ENCODE measurements at regions not wholly inside any gene's neighbourhood (a gene's known extent, or its start where the extent isn't known, plus 50 kb on each side); places are given as distances from the start of the nearest gene placed in this dataset.

DNA sequence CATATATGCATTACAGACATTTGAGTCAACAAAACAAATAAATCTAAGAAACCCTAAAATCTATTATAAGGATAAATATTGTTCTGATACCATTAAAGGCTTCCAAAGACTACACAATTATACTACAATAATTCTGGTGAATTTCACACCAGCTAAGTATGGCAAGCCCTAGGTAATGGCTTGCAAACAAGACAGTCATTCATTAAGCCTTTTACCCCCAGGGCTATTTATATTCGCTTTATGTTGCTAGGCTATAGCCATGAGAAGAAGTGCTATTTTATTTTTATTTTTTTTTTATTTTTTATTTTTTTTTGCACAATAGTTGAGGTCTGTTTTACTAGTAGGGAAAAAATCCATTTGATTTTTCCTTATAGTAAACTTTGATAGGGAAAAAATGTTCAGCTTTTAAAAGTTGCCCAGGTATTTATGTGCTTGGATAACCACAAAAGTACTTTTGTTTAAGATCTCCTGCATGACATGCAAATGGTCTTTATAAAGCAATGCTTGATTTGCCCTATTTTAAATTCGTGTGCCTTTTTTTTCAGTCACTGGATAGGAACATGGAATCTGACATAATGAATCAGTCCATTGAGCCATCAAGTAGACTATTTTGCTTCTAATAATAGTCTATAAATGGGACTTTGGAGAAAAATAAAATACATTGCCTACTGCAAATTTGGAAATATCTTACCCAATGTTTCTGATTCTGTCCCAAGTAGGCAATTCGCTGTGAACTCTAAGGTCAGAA lies 946.3 kb upstream of the COX7C start:
- Histone ChIP-seq H3K4me1 (ENCODE audit: control insufficient read depth, insufficient read depth, low read length, unreplicated experiment) (no peaks in the 10 kb centered on the region), H3K27me3 (ENCODE audit: insufficient read depth, low read length) (no peaks in the 10 kb centered on the region), H3K36me3 (ENCODE audit: insufficient read depth, low read length) (no peaks in the 10 kb centered on the region), H3K4me3 (ENCODE audit: low read depth, low read length) (no peak overlapping the region), H3K27ac (ENCODE audit: low read depth, low read length) (no peak overlapping the region), H3K79me2 (ENCODE audit: control insufficient read depth, insufficient read depth, low read length, unreplicated experiment) (no peaks in the 10 kb centered on the region), H2AFZ (ENCODE audit: low read length, unreplicated experiment) (no peak overlapping the region)

DNA sequence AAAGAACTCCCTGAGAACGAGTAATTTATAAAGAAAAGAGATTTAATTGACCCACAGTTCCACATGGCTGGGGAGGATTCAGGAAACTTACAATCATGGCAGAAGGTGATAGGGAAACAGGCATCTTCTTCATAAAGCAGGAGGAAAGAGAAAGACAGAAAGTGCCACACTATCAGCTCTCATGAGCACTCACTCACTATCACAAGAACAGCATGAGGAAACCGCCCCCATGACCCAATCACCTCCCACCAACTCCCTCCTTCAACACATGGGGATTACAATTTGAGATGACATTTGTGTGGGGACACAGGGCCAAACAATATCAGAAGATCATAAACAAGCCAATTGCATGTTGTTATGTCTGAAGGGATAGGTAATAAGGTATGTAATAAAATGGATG lies 935.9 kb upstream of the COX7C start:
- Histone ChIP-seq H3K4me1 (ENCODE audit: control insufficient read depth, insufficient read depth, low read length, unreplicated experiment) (no peaks in the 10 kb centered on the region), H3K27ac (ENCODE audit: low read depth, low read length) (no peak overlapping the region), H3K4me3 (ENCODE audit: low read depth, low read length) (no peak overlapping the region), H3K79me2 (ENCODE audit: control insufficient read depth, insufficient read depth, low read length, unreplicated experiment) (no peaks in the 10 kb centered on the region), H2AFZ (ENCODE audit: low read length, unreplicated experiment) (no peak overlapping the region), H3K36me3 (ENCODE audit: insufficient read depth, low read length) (no peaks in the 10 kb centered on the region), H3K27me3 (ENCODE audit: insufficient read depth, low read length) (no peaks in the 10 kb centered on the region)

DNA sequence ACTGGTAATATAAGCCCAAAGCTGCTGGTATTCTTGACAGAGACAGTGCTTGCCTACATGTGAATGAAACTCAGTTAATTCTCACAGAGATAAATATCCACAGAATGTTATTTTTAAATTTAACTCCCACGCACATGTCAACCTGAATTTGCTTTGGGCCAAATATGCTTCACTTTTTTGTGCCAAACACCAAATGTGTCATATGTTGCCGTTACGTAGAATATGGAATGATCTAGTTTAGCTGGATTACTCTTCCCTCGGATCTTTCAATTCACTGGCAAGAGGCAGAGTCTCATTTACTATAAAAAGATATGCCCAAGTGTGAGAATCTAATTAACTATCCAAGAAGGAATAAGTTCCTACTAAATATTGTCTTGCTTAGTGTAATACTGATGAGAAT lies 933.4 kb upstream of the COX7C start:
- Histone ChIP-seq H3K4me1 (ENCODE audit: control insufficient read depth, insufficient read depth, low read length, unreplicated experiment) (no peaks in the 10 kb centered on the region), H3K27me3 (ENCODE audit: insufficient read depth, low read length) (no peaks in the 10 kb centered on the region), H3K36me3 (ENCODE audit: insufficient read depth, low read length) (no peaks in the 10 kb centered on the region), H2AFZ (ENCODE audit: low read length, unreplicated experiment) (no peak overlapping the region), H3K27ac (ENCODE audit: low read depth, low read length) (no peak overlapping the region), H3K4me3 (ENCODE audit: low read depth, low read length) (no peak overlapping the region), H3K79me2 (ENCODE audit: control insufficient read depth, insufficient read depth, low read length, unreplicated experiment) (no peaks in the 10 kb centered on the region)

DNA sequence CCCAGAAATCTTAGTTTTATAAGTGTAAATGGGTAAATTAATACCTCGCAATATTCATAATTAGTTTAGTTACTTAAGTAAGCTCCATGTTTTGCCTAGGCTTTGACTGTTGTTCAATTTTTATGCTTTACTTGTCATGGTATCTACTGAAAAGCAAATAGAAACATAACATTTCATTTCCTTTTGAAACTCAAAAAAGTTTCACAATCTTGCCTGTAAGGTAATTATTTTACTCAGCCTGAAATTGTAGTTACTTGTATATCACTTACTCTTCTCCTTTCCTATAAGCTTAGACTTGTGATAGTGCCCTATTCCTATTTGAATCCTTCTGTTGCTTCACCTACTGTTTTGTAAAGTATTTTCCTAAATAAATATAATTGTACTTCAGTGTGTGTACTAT lies 914.4 kb upstream of the COX7C start:
- no peak overlapping the region for H2AFZ ChIP-seq (ENCODE audit: low read length, unreplicated experiment)
- no peaks in the 10 kb centered on the region for H3K36me3 ChIP-seq (ENCODE audit: insufficient read depth, low read length)
- no peaks in the 10 kb centered on the region for H3K4me1 ChIP-seq (ENCODE audit: control insufficient read depth, insufficient read depth, low read length, unreplicated experiment)
- H3K4me3 ChIP-seq (ENCODE audit: low read depth, low read length), result no peak overlapping the region
- H3K27ac ChIP-seq (ENCODE audit: low read depth, low read length), result no peak overlapping the region
- H3K27me3 ChIP-seq (ENCODE audit: insufficient read depth, low read length), result no peaks in the 10 kb centered on the region
- H3K79me2 ChIP-seq (ENCODE audit: control insufficient read depth, insufficient read depth, low read length, unreplicated experiment), result no peaks in the 10 kb centered on the region

DNA sequence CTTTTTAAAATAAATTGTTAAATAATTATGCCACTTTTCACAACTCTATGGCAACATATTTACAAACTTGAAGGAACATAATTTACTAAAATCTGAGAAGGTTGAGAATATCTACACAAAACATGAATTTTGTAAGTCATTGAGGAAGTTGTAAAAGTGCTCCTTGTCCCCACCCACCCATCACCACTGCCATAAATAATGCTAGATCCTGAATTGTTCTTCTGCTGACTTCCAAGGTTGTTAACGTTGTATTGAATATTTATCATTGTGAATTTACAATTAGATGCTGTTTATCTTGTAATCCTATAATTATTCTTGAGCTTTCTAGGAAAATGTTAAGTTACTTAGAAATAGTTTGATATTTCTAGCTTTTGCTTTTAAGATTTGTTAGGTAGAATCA lies 908.0 kb upstream of the COX7C start:
- Histone ChIP-seq H3K4me1 (ENCODE audit: control insufficient read depth, insufficient read depth, low read length, unreplicated experiment) (no peaks in the 10 kb centered on the region), H3K27me3 (ENCODE audit: insufficient read depth, low read length) (no peaks in the 10 kb centered on the region), H3K27ac (ENCODE audit: low read depth, low read length) (no peak overlapping the region), H3K79me2 (ENCODE audit: control insufficient read depth, insufficient read depth, low read length, unreplicated experiment) (no peaks in the 10 kb centered on the region), H3K36me3 (ENCODE audit: insufficient read depth, low read length) (no peaks in the 10 kb centered on the region), H3K4me3 (ENCODE audit: low read depth, low read length) (no peak overlapping the region), H2AFZ (ENCODE audit: low read length, unreplicated experiment) (no peak overlapping the region)

DNA sequence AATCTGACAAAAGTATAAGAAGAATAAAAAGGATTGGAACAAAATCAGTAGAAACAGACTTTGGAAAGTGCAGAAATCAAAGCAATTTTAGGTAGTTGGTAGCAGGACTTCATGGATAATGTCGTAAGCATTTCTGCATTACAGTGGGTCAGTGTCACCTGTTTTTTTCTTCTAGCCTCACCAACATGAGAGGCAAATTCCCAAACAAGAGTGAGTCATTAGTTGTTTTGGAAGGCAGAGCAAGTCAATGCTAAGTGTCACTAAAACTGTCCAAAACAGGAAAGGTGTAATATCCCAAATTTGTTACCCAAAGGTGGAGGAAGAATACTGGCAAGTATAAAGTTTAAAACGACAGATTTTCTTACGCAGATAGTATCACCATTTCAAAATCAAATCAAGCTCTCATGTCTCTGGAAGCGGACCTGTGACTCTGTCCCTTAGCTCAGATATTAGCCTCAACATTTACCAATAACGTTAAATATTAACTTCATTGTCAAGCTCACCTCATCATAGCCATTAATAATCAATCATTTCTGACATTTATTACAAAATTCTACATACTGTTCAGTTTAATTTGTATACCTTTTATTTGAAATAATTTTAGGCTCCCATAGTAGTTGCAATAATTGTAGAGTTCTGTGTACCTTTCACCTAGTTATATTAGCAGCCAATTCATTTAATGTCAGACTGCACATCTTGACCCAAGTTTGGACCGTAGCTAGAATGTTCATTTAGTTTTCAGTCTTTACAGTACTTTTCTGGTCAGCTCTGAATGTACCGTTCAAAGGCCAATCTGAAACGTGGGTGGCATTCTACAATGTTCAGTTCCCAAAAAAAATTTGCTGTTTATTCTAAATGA lies 901.2 kb upstream of the COX7C start:
- no peaks in the 10 kb centered on the region for H3K4me1 ChIP-seq (ENCODE audit: control insufficient read depth, insufficient read depth, low read length, unreplicated experiment)
- H3K27ac ChIP-seq (ENCODE audit: low read depth, low read length), result no peak overlapping the region
- no peak overlapping the region for H2AFZ ChIP-seq (ENCODE audit: low read length, unreplicated experiment)
- H3K27me3 ChIP-seq (ENCODE audit: insufficient read depth, low read length), result no peaks in the 10 kb centered on the region
- H3K36me3 ChIP-seq (ENCODE audit: insufficient read depth, low read length), result no peaks in the 10 kb centered on the region
- no peaks in the 10 kb centered on the region for H3K79me2 ChIP-seq (ENCODE audit: control insufficient read depth, insufficient read depth, low read length, unreplicated experiment)
- no peak overlapping the region for H3K4me3 ChIP-seq (ENCODE audit: low read depth, low read length)

DNA sequence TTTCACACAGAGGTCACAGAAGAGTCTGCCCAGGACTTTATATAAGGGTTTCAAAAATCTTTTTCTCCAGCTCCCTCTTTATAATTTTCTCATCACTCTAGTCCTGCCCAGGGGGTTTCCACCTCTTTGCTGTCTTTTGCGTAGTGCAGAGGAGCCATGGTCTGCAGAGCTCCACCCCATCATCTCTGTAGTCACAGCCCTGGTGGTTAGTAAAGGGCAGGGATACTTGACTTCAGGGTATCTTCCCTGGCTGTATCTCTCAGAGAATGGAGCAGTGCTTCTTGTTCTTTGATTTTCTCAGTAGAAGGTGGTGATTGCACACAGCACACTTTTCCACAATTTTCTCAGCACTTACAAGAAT lies 900.6 kb upstream of the COX7C start:
- Histone ChIP-seq H2AFZ (ENCODE audit: low read length, unreplicated experiment) (no peak overlapping the region), H3K27me3 (ENCODE audit: insufficient read depth, low read length) (no peaks in the 10 kb centered on the region), H3K79me2 (ENCODE audit: control insufficient read depth, insufficient read depth, low read length, unreplicated experiment) (no peaks in the 10 kb centered on the region), H3K36me3 (ENCODE audit: insufficient read depth, low read length) (no peaks in the 10 kb centered on the region), H3K4me1 (ENCODE audit: control insufficient read depth, insufficient read depth, low read length, unreplicated experiment) (no peaks in the 10 kb centered on the region), H3K4me3 (ENCODE audit: low read depth, low read length) (no peak overlapping the region), H3K27ac (ENCODE audit: low read depth, low read length) (no peak overlapping the region)

DNA sequence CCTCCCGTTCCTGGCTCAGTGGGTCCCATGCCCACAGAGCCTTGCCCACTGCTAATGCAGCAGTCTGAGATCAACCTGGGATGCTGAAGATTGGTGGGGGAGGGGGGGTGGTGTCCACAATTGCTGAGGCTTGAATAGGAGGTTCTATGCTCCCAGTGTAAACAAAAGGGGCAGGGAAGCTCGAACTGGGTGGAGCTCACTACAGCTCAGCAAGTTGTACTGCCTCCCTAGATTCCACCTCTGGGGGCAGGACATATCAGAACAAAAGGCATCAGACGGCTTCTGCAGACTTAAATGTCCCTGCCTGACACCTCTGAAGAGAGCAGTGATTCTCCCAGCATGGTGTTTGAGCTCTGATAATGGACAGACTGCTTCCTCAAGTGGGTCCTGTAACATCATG lies 885.6 kb upstream of the COX7C start:
- Histone ChIP-seq H3K36me3 (ENCODE audit: insufficient read depth, low read length) (no peaks in the 10 kb centered on the region), H3K27me3 (ENCODE audit: insufficient read depth, low read length) (no peaks in the 10 kb centered on the region), H3K4me3 (ENCODE audit: low read depth, low read length) (no peak overlapping the region), H3K79me2 (ENCODE audit: control insufficient read depth, insufficient read depth, low read length, unreplicated experiment) (no peaks in the 10 kb centered on the region), H2AFZ (ENCODE audit: low read length, unreplicated experiment) (no peak overlapping the region), H3K27ac (ENCODE audit: low read depth, low read length) (no peak overlapping the region), H3K4me1 (ENCODE audit: control insufficient read depth, insufficient read depth, low read length, unreplicated experiment) (no peaks in the 10 kb centered on the region)

DNA sequence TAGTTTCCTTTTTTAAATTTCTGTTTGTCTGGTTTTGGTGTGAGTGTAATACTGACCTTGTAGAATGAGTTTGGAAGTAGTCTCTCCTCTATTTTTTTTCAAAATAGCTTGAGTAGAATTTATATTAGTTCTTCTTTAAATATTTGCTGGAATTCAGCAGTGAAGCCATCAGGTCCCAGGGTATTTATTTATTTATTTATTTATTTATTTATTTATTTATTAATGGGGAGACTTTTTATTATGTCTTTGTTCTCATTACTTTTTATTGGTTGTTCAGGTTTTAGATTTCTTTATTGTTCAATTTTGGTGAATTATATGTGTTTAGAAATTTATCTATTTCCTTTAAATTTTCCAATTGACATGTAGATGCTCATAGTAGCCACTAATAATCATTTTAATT lies 875.8 kb upstream of the COX7C start:
- Histone ChIP-seq H3K27me3 (ENCODE audit: insufficient read depth, low read length) (no peaks in the 10 kb centered on the region), H2AFZ (ENCODE audit: low read length, unreplicated experiment) (no peak overlapping the region), H3K4me3 (ENCODE audit: low read depth, low read length) (no peak overlapping the region), H3K4me1 (ENCODE audit: control insufficient read depth, insufficient read depth, low read length, unreplicated experiment) (no peaks in the 10 kb centered on the region), H3K79me2 (ENCODE audit: control insufficient read depth, insufficient read depth, low read length, unreplicated experiment) (no peaks in the 10 kb centered on the region), H3K27ac (ENCODE audit: low read depth, low read length) (no peak overlapping the region), H3K36me3 (ENCODE audit: insufficient read depth, low read length) (no peaks in the 10 kb centered on the region)

DNA sequence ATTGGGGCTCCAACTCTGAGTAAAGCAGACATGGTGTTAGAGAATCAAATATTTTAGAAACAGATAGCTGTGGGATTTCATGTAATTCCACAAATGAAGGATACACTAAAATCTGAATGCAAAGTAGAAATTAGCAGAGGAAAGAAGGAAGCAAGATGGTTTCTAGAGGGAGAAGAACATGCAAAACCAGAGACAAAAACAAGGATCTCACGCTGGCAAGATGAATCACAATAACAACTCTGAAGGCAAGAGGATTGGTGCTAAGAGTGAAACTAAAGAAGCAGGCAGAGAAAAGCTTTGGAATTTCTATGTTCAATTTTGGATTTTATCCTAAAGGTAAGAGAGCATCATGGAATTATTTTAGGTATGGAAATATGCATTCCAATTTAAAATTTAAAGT lies 857.2 kb upstream of the COX7C start:
- H3K27ac ChIP-seq (ENCODE audit: low read depth, low read length), result no peak overlapping the region
- no peak overlapping the region for H2AFZ ChIP-seq (ENCODE audit: low read length, unreplicated experiment)
- H3K79me2 ChIP-seq (ENCODE audit: control insufficient read depth, insufficient read depth, low read length, unreplicated experiment), result no peaks in the 10 kb centered on the region
- H3K4me1 ChIP-seq (ENCODE audit: control insufficient read depth, insufficient read depth, low read length, unreplicated experiment), result no peaks in the 10 kb centered on the region
- no peaks in the 10 kb centered on the region for H3K27me3 ChIP-seq (ENCODE audit: insufficient read depth, low read length)
- H3K36me3 ChIP-seq (ENCODE audit: insufficient read depth, low read length), result no peaks in the 10 kb centered on the region
- H3K4me3 ChIP-seq (ENCODE audit: low read depth, low read length), result no peak overlapping the region

DNA sequence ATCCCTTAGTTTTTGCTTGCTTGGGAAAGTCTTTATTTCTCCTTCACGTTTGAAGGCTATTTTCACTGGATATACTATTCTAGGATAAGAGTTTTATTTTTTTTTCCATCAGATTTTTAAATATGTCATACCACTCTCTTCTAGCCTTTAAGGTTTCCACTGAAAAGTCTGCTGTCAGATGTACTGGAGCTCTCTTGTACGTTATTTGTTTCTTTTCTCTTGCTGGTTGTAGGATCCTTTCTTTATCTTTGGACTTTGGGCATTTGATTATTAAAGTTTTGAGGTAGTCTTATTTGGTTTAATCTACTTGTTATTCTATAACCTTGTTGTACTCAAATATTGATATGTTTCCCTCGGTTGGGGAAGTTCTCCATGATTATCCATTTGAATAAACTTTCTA lies 848.4 kb upstream of the COX7C start:
- Histone ChIP-seq H2AFZ (ENCODE audit: low read length, unreplicated experiment) (no peak overlapping the region), H3K4me1 (ENCODE audit: control insufficient read depth, insufficient read depth, low read length, unreplicated experiment) (no peaks in the 10 kb centered on the region), H3K36me3 (ENCODE audit: insufficient read depth, low read length) (no peaks in the 10 kb centered on the region), H3K27ac (ENCODE audit: low read depth, low read length) (no peak overlapping the region), H3K4me3 (ENCODE audit: low read depth, low read length) (no peak overlapping the region), H3K79me2 (ENCODE audit: control insufficient read depth, insufficient read depth, low read length, unreplicated experiment) (no peaks in the 10 kb centered on the region), H3K27me3 (ENCODE audit: insufficient read depth, low read length) (no peaks in the 10 kb centered on the region)
